Thyroid gland (tissue), 4 donors: ENCODE measurements at regions not wholly inside any gene's neighbourhood (a gene's known extent, or its start where the extent isn't known, plus 50 kb on each side); places are given as distances from the start of the nearest gene placed in this dataset.

Source experiments
- DNase-seq, 2 donors: peaks; one replicate each; pipeline ENCODE4 v3.0.0-alpha.2; 2019
- H3K27ac ChIP-seq, 3 donors: fragments of 200-600 bp; sonication (generic); 1 replicate in 2 of 3; 2 replicates in 1 of 3; pipeline ENCODE4 v1.5.1; 2016 to 2019; ENCODE audit warnings: mild to moderate bottlenecking in 1 of 3, moderate library complexity in 1 of 3
- H3K27me3 ChIP-seq: fragments of 200-600 bp; sonication (generic); one replicate; pipeline ENCODE4 v1.5.1; 2019
- H3K36me3 ChIP-seq, 2 donors: fragments of 200-600 bp; sonication (generic); one replicate each; pipeline ENCODE4 v1.5.1; 2016 to 2019
- H3K4me1 ChIP-seq, 2 donors: fragments of 200-600 bp; sonication (generic); one replicate each; pipeline ENCODE4 v1.5.1; 2017 to 2019
- H3K4me3 ChIP-seq, 3 donors: fragments of 200-600 bp; sonication (generic); replicated peaks in 1 of 3; 1 replicate in 2 of 3; 2 replicates in 1 of 3; pipeline ENCODE4 v1.5.1; 2016; ENCODE audit warnings: mild to moderate bottlenecking in 1 of 3
- H3K9me3 ChIP-seq: fragments of 200-600 bp; sonication (generic); one replicate; pipeline ENCODE4 v1.5.1; 2017
- POLR2A ChIP-seq, 2 donors: fragments of 450-650 bp; IDR thresholded peaks; one replicate each; pipeline ENCODE4 v1.6.1; 2017; ENCODE audit warnings: antibody characterized with exemption in 2 of 2, mild to moderate bottlenecking in 2 of 2, moderate library complexity in 1 of 2
- WGBS, 2 donors: methylation state at CpG; one replicate each; pipeline ENCODE4 v1.1.5; 2017; 5-methylcytosine and 5-hydroxymethylcytosine counted together
- intact Hi-C: fragments of 100-400 bp; cut with DNase I; formaldehyde crosslinking; loops from one replicate; pipeline ENCODE4 v1.15.1; 2023
- TF ChIP-seq, protein P1 (sequence below), 6 experiments: fragments of 200-600 bp in 3 of 6; fragments of 450-650 bp in 3 of 6; sonication (generic) in 3 of 6; IDR thresholded peaks; one replicate each; pipeline ENCODE4 v1.5.1; 2016 to 2019; ENCODE audit warnings: antibody characterized with exemption in 6 of 6, mild to moderate bottlenecking in 2 of 6, inconsistent platforms in 1 of 6, moderate library complexity in 1 of 6

DNA sequence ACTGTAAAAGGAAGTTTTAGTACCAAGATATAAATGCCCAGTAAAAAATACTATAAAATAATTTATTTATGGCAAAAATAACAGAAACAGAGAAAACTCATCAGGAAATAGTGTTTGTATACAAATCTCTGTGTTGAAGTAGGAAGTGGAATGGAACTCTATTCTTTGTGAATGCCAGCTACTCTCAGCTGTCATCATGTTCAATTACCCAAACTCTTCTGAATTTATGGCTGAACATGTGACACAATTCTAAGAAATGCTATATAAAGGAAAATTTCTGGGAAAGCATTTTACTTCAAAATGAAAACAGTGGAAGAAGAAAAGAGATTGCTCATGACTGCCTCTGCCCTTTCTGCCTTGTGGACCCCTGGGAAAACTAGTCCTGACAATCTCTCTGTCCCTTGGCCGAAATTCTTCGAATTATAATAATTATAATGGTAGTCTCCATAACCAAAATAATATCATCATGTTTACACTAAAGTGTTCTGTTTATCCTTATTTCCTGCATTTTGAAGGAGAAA is 522.3 kb upstream of the ST8SIA4 start:
- intact Hi-C loops = no loop called here
- Histone ChIP-seq H3K27me3 (no peaks in the 10 kb centered on the region), H3K4me1 (peaks cover 23 to 28% of the 10 kb centered on the region in 2 donors), H3K4me3 (no peak overlapping the region), H3K9me3 (no peaks in the 10 kb centered on the region), H3K36me3 (no peaks in the 10 kb centered on the region), H3K27ac (peak overlapping the region; percentile 78 to 88 (median 82))
- WGBS, 2 donors = 65 to 83% methylated on average over 2 of the region's 2 CpGs
- no peak for TF ChIP-seq POLR2A (IDR thresholded peaks at IDR 0.05)
- TF ChIP-seq, protein P1, sequence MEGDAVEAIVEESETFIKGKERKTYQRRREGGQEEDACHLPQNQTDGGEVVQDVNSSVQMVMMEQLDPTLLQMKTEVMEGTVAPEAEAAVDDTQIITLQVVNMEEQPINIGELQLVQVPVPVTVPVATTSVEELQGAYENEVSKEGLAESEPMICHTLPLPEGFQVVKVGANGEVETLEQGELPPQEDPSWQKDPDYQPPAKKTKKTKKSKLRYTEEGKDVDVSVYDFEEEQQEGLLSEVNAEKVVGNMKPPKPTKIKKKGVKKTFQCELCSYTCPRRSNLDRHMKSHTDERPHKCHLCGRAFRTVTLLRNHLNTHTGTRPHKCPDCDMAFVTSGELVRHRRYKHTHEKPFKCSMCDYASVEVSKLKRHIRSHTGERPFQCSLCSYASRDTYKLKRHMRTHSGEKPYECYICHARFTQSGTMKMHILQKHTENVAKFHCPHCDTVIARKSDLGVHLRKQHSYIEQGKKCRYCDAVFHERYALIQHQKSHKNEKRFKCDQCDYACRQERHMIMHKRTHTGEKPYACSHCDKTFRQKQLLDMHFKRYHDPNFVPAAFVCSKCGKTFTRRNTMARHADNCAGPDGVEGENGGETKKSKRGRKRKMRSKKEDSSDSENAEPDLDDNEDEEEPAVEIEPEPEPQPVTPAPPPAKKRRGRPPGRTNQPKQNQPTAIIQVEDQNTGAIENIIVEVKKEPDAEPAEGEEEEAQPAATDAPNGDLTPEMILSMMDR (IDR thresholded peaks at IDR 0.05) = no peak
- no peak for DNase-seq

DNA sequence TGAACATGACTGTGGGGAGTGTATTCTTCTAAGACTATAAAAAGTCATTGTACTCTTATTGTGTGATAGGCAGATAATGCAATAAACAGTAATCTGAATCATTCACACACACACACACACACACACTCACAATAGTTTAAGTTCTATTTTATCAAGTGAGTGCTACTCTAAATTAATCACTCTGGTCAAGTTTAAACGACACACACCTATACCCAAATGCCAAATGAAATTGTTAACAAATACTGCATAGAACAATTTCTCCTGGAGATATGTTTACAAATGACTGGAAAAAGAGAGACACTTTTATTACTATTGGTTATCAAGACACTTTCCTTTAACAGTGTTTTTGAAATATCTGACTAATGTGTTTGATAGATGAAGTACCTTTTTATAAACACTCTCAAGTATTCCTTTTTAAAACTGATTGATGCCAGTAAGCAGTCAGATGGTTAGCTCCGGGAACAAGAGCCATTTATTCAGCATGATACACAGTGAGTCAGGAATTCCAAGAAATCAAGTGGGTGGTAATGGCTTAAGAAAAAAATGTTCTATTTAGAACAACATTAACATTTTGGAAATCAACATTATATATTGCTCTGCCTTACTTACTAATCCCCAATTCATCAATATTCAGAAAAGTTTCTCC is 521.6 kb upstream of the ST8SIA4 start:
- 20 to 23% methylated on average over 2 of the region's 2 CpGs for WGBS, 2 donors
- Histone ChIP-seq H3K36me3 (no peaks in the 10 kb centered on the region), H3K27ac (peak overlapping the region; percentile 78 to 88 (median 82)), H3K27me3 (no peaks in the 10 kb centered on the region), H3K4me1 (peaks cover 23 to 28% of the 10 kb centered on the region in 2 donors), H3K4me3 (no peak overlapping the region), H3K9me3 (no peaks in the 10 kb centered on the region)
- intact Hi-C loops = no loop called here
- no peak for TF ChIP-seq POLR2A (IDR thresholded peaks at IDR 0.05)
- TF ChIP-seq, protein P1 (IDR thresholded peaks at IDR 0.05) = no peak
- peak; percentile 6 to 8 for DNase-seq

DNA sequence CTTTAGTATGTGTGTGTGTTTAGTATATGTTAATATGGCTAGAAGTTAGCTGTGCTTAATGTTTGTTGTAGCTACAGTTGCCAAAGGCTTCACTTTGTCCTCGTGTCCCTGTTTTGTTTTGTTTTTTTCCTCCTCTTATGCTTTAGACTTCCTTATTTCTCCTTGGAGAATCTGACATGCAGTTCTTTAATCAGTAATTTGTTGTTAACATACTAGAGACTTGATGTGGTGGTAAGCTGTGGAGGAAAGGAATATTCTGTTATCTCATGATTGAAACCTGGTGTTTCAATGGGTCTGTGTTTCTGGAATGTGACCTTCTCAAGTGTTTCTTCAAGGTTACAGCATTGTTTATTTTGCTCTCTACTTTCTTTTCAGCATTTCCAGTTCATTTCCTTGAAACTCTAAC is 515.6 kb upstream of the ST8SIA4 start:
- no peaks in the 10 kb centered on the region for H3K9me3 ChIP-seq
- WGBS, 2 donors = 4% methylated on average over 1 of the region's 1 CpG
- H3K4me1 ChIP-seq = peaks cover 22% of the 10 kb centered on the region in 2 donors
- H3K4me3 ChIP-seq = no peak overlapping the region
- H3K27me3 ChIP-seq = no peaks in the 10 kb centered on the region
- no peak for DNase-seq
- no peaks in the 10 kb centered on the region for H3K36me3 ChIP-seq
- TF ChIP-seq POLR2A (IDR thresholded peaks at IDR 0.05) = peak in 1 of 2 donors; percentile 12
- TF ChIP-seq, protein P1 (IDR thresholded peaks at IDR 0.05) = no peak
- intact Hi-C loops = no loop called here
- peak overlapping the region; percentile 62 to 84 (median 70) for H3K27ac ChIP-seq

DNA sequence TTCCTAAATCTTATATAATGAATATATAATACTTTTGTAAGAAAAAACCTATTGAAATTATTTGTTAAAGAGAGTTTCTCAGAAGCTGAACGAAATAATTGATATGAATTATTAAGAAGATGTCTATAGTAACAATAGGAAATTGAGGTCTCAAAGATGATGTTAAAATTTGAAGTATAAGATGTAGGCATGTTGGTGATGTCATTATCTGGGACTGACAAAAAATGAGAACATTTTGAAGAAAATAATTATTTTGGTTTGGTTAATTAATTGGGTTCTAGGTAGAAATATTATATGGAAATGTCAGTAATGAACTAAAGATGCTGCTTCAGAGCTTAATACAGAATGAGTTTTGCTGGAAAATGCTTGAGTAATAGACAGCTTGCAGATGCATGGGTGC is 501.4 kb upstream of the ST8SIA4 start:
- H3K36me3 ChIP-seq = no peaks in the 10 kb centered on the region
- H3K4me3 ChIP-seq = no peak overlapping the region
- no peaks in the 10 kb centered on the region for H3K4me1 ChIP-seq
- intact Hi-C loops = no loop called here
- no peak for DNase-seq
- H3K27me3 ChIP-seq = no peaks in the 10 kb centered on the region
- no peaks in the 10 kb centered on the region for H3K9me3 ChIP-seq
- H3K27ac ChIP-seq = no peak overlapping the region
- no peak for TF ChIP-seq POLR2A (IDR thresholded peaks at IDR 0.05)
- TF ChIP-seq, protein P1 (IDR thresholded peaks at IDR 0.05) = no peak
- 81 to 85% methylated on average over 1 of the region's 1 CpG for WGBS, 2 donors

DNA sequence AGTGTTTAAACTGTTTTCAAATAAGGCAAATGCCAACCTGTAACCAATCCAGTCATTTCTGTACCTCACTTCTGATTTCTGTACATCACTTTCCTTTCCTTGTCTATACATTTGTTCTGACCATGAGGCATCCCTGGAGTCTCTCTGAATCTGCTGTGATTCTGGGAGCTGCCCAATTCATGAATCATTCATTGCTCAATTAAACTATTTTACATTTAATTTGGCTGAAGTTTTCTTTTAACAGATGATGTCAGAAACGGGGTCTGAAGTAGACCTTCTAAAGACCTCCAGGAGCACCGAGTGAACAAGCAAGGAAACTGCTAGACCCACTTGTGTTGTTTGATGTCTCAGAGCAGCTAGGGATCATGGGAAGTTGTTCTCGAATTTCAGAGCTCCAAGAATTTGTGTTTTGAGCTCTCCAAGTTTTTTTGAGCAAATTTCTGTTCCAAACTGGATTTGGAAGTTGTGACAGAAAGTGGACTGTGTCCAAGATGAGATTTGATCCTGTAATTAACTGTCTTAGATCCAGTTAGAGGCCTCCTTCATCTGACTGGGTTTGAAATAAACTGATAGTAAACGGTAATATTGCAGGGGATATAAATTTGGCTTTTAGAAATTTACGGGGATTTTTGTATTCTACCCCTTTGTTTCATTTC is 490.8 kb upstream of the ST8SIA4 start:
- intact Hi-C loops = no loop called here
- H3K9me3 ChIP-seq = no peaks in the 10 kb centered on the region
- no peak overlapping the region for H3K4me3 ChIP-seq
- H3K27ac ChIP-seq = no peak overlapping the region
- TF ChIP-seq POLR2A (IDR thresholded peaks at IDR 0.05) = no peak
- TF ChIP-seq, protein P1 (IDR thresholded peaks at IDR 0.05) = no peak
- no peaks in the 10 kb centered on the region for H3K27me3 ChIP-seq
- DNase-seq = no peak
- WGBS, 2 donors = 66 to 77% methylated on average over 5 of the region's 5 CpGs
- H3K36me3 ChIP-seq = no peaks in the 10 kb centered on the region
- peaks cover 0 to 3% of the 10 kb centered on the region in 2 donors for H3K4me1 ChIP-seq
